ENCODE measurements at regions not wholly inside any gene's neighbourhood (a gene's known extent, or its start where the extent isn't known, plus 50 kb on each side); places are given as distances from the start of the nearest gene placed in this dataset.

DNA sequence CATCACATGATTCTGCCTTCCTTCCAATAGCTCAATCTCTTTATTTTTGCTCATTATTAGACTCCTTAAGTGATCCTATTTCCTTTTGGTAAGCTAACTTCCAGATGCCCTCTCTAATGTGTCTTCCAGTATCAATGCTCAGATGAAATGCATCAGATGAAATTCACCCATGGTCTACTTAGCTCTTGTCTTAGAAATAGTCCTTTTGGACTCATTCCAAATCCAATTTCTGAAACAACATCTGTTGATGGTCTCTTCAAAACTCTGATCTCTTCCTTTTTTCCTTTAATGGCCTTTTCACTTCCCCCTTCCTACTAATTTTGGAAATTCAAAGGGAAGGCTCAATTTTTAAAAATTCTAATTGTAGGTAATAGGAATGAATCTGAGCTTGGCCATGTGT is 81.1 kb upstream of the GREM2 start:
- DNase-seq, result no peak
- ChIA-PET CTCF (no interaction called here), POLR2A (no interaction called here)
- H3K9me3 Mint-ChIP-seq, result no peaks in the 10 kb centered on the region
- H3K4me1 Mint-ChIP-seq, result peaks cover 15% of the 10 kb centered on the region
- peaks cover 10% of the 10 kb centered on the region for H3K27me3 Mint-ChIP-seq
- H3K36me3 Mint-ChIP-seq (ENCODE audit: low read depth), result no peaks in the 10 kb centered on the region
- H3K27ac Mint-ChIP-seq, result no peak overlapping the region
- H3K4me3 Mint-ChIP-seq, result no peak overlapping the region

DNA sequence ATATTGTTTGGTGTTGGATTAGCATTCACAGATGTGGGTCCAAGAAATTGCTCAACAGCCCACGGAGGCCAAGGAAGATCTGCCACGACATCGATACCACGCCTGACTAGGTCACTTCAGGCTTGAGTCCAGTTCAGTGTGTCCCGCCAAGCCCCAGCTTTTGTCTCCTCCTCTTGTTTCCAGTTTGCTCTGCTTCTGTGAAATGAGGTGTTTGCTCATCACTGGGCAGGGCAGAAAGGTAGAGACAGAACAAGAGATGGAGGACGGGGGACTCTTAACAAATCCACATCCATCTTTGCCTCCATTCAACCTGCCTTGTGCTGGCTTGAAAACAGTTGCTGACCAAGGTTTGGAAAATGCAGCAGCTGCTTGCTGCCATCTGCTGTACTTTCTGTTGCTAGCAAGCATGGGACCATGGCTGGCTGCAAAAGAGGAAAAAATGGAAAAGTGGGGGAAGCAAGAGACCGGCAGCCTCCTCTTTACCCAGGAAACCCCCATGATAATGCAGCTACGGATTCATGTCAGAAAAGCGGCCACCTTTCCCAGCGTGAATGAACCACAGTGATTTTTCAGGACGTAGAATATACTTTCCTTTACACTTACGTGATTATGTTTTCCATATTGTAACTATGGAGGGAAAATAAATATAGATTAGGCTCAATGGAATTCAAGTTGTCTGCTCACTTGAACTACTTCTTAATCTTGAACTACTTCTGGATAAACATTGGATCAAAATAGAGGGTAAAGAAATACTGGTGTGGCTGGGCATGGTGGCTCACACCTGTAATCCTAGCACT is 80.2 kb upstream of the GREM2 start:
- Mint-ChIP-seq H3K27me3 (peaks cover 10% of the 10 kb centered on the region), H3K36me3 (ENCODE audit: low read depth) (no peaks in the 10 kb centered on the region), H3K4me3 (no peak overlapping the region), H3K27ac (no peak overlapping the region), H3K9me3 (no peaks in the 10 kb centered on the region), H3K4me1 (peaks cover 24% of the 10 kb centered on the region)
- ChIA-PET POLR2A (no interaction called here), CTCF (interaction anchor here (2.0 kb wide), 1 partner anchor 237 kb away, joined by 8 read pairs; no protein-coding TSS in a partner anchor)
- DNase-seq, result peak; percentile 36

DNA sequence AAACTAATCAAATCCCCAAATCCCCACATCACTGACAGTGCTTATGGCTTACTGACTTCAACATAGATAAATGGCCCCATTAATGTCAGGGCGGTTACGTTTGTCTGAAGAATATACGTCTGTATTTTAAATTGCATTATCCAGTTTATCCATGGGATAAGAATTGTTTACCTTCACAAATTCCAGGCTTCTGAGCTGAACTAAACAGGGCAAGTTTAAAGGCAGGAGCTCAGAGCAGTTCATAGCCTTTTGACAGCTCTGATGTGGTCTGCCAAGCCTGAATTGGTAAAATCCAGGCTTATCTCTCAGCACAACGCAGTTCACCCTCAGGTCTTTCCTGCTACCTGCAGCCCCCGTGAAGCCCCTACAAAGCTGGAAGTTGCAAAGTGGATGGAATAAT is 79.5 kb upstream of the GREM2 start:
- Mint-ChIP-seq H3K27me3 (peaks cover 10% of the 10 kb centered on the region), H3K36me3 (ENCODE audit: low read depth) (no peaks in the 10 kb centered on the region), H3K4me3 (no peak overlapping the region), H3K9me3 (no peaks in the 10 kb centered on the region), H3K27ac (no peak overlapping the region), H3K4me1 (peaks cover 30% of the 10 kb centered on the region)
- DNase-seq, result no peak
- CTCF ChIA-PET, result interaction anchor here (2.0 kb wide), 1 partner anchor 237 kb away, joined by 8 read pairs; no protein-coding TSS in a partner anchor
- POLR2A ChIA-PET, result no interaction called here

DNA sequence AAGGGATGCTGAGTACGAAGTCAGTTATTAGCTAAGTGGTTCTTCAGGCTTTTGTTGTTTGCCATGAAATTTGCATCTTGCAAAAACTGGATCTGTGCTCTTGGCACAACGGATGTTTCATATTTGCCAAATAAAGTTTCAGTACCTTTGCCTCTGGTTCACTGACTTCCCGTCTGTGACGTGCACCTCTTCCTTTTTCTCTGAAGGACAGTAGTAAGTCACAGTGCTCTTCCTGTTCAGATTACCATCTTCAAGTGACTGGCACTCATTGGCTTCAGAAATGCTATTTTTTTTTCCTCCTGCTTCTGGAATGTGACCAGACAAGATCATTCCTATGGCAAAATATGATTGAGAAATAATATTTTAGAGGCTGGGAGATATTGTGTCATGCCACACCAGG is 75.9 kb upstream of the GREM2 start:
- ChIA-PET POLR2A (no interaction called here), CTCF (no interaction called here)
- Mint-ChIP-seq H3K27ac (peak overlapping the region; percentile 74), H3K36me3 (ENCODE audit: low read depth) (no peaks in the 10 kb centered on the region), H3K9me3 (no peaks in the 10 kb centered on the region), H3K27me3 (peaks cover 4% of the 10 kb centered on the region), H3K4me1 (peaks cover 26% of the 10 kb centered on the region), H3K4me3 (no peak overlapping the region)
- peak; percentile 40 for DNase-seq

DNA sequence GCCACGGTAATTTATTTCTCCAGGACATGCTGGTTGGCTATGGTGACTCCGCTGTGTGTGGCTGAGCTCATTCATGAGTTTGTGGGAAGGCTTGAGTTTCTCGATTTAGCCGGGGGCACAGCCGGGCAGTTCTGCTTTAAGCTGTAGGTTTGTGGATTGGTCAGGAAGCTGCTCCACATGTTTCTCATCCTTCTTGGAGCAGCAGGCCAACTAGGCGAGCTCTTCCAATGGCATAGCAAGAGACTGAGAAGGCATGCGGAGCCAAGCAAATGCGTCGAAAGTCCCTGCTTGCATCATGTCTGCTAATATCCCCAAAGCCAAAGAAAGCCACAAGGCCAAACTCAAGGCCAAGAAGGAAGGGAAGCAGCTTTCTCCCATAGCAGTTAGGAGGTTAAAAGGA is 71.6 kb upstream of the GREM2 start:
- CTCF ChIA-PET, result no interaction called here
- H3K4me3 Mint-ChIP-seq, result no peak overlapping the region
- H3K36me3 Mint-ChIP-seq (ENCODE audit: low read depth), result no peaks in the 10 kb centered on the region

DNA sequence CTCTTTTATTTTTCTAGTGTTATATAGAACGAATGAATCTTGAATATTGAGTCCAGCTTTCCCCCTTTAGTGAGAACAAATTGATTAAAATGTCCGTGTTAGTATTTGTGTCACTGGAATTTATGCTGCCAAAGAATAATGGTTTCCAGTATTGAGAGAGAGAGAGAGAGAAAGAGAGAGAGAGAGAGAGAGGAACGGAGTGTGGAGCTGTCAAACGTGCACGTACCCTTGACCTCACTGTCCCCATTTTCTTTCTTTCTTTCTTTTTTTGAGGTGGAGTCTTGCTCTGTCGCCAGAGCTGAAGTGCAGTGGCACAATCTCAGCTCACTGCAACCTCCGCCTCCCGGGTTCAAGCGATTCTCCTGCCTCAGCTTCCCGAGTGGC is 70.9 kb upstream of the GREM2 start:
- H3K4me1 Mint-ChIP-seq, result peaks cover 14% of the 10 kb centered on the region
- H3K9me3 Mint-ChIP-seq, result no peaks in the 10 kb centered on the region
- DNase-seq, result no peak
- H3K27me3 Mint-ChIP-seq, result no peaks in the 10 kb centered on the region
- ChIA-PET CTCF (no interaction called here), POLR2A (no interaction called here)
- H3K4me3 Mint-ChIP-seq, result no peak overlapping the region
- no peak overlapping the region for H3K27ac Mint-ChIP-seq
- no peaks in the 10 kb centered on the region for H3K36me3 Mint-ChIP-seq (ENCODE audit: low read depth)

More for the DNA sequence above, 71.6 kb upstream of the GREM2 start:
- no peaks in the 10 kb centered on the region for H3K27me3 Mint-ChIP-seq
- no peaks in the 10 kb centered on the region for H3K9me3 Mint-ChIP-seq
- H3K27ac Mint-ChIP-seq, result no peak overlapping the region
- POLR2A ChIA-PET, result no interaction called here
- no peak for DNase-seq
- peaks cover 19% of the 10 kb centered on the region for H3K4me1 Mint-ChIP-seq

DNA sequence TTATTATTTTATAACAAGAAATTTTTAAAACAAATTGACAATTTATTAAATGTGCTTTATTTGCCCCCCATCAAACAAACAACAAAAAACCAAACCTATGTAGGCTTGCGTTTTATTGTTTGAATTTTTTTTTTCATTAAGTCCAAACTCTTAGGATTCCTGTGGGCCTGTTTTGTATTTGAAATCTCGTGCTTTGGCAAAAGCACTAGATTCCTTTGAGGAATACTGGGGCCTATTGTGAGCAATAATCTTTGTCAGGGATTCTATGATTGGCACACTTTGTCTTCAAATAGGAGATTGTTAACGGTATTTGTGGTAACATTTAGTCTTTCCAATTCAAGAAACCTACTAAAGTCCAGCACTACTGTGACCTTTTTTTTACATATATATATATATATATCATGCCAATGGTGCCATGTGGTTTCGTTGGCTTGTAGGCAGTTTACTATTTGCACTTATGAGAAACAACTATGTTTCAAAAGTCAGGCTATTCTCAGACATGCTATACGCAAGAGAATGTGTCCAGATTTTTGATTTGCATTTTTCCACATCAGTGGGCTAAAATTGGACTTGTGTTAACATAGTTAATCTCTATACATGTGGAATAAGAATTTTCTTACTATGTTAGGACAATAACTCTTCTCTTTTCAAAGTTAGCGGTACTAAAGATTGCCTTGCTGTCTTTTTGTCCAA is 70.4 kb upstream of the GREM2 start:
- POLR2A ChIA-PET, result no interaction called here
- H3K27ac Mint-ChIP-seq, result no peak overlapping the region

DNA sequence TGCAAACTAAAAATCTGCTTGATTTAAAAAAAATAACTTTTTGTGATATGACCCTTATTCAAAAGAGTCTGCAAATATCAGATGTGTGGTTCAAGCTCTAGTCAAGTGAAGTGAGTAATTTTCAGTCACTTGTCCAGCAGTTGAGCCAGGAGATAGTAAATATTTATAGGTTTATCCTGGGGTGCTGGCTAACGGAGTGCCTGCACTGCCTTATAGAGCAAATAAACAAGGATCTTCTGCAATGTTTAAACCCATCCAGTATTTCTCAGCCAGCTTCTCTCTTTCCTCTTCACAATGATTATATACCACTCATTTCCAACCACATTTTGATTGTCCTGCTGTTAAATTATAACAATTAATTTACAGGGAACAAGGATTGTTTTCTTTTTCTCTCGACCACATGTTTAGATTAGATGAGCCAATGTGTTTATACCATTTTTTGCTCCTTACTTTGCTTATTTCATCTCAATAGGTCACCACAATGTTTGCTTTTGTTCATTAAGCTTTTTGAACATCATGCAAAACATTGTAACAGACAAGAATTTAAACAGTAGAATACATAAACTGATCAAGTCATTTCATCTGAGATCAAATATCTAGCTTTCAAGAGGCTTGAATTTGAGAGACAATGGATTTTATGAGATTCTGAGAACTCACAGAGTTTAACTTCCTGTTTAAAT is 60.3 kb upstream of the GREM2 start:
- H3K4me1 Mint-ChIP-seq, result peaks cover 3% of the 10 kb centered on the region
- CTCF ChIA-PET, result no interaction called here

More for the DNA sequence above, 70.4 kb upstream of the GREM2 start:
- Mint-ChIP-seq H3K4me3 (no peak overlapping the region), H3K4me1 (peaks cover 9% of the 10 kb centered on the region), H3K9me3 (no peaks in the 10 kb centered on the region), H3K27me3 (no peaks in the 10 kb centered on the region), H3K36me3 (ENCODE audit: low read depth) (no peaks in the 10 kb centered on the region)
- CTCF ChIA-PET, result no interaction called here
- no peak for DNase-seq

DNA sequence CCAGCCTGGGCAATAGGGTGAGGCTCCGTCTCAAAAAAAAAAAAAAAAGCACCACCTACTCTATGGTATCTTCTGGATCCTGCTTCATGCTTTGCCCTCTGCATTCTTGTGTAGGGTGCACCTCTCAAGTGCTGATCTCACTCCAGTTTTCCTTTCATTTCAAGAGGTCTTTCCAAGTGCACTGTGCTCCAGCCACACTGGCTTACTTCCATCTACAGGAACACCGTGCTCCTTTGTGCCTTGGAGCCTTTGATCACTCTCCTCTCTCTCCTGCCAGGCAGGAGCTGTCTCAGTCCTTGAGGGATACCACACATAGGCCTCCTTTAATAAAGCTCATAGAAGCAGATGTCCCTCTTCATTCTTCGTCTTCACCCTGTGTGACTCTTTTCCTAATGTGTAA is 55.4 kb upstream of the GREM2 start:
- no peak overlapping the region for H3K4me3 Mint-ChIP-seq
- no peaks in the 10 kb centered on the region for H3K36me3 Mint-ChIP-seq (ENCODE audit: low read depth)
- DNase-seq, result no peak
- H3K27ac Mint-ChIP-seq, result no peak overlapping the region
- H3K4me1 Mint-ChIP-seq, result peaks cover 14% of the 10 kb centered on the region
- ChIA-PET POLR2A (no interaction called here), CTCF (no interaction called here)
- peaks cover 18% of the 10 kb centered on the region for H3K9me3 Mint-ChIP-seq
- no peaks in the 10 kb centered on the region for H3K27me3 Mint-ChIP-seq

More for the DNA sequence above, 60.3 kb upstream of the GREM2 start:
- H3K27me3 Mint-ChIP-seq, result peaks cover 2% of the 10 kb centered on the region
- POLR2A ChIA-PET, result no interaction called here
- no peak overlapping the region for H3K27ac Mint-ChIP-seq
- no peaks in the 10 kb centered on the region for H3K36me3 Mint-ChIP-seq (ENCODE audit: low read depth)
- H3K9me3 Mint-ChIP-seq, result peaks cover 17% of the 10 kb centered on the region
- no peak for DNase-seq
- H3K4me3 Mint-ChIP-seq, result no peak overlapping the region

DNA sequence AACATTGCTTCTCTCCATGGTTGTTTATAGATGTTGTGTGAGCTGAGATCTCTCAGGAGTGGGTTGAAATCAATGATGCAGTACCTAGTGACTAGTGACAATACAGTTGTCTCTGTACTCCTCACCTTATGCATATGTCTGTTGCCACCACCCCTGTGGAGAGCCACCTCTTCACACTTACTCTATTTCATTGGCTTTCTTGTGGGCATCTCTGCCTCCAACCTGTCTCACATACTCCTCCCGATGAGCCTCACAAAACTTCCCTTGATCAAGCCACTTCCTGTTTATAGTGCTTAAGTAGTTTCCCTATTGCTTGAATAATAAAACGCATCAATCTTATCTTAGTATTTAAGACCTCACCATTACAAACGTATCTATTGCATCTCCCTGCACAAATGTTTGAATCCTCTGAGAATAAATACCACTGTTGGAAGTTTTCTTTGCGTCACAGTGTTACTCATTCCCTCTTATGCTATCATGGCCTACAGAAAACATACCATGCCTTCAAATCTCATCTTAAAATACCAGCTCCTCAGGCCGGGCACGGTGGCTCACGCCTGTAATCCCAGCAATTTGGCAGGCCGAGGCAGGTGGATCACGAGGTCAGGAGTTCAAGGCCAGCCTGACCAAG is 54.7 kb upstream of the GREM2 start:
- peak overlapping the region; percentile 23 for H3K27ac Mint-ChIP-seq
- ChIA-PET CTCF (no interaction called here), POLR2A (no interaction called here)
- no peaks in the 10 kb centered on the region for H3K27me3 Mint-ChIP-seq
- H3K4me1 Mint-ChIP-seq, result peaks cover 14% of the 10 kb centered on the region
- H3K4me3 Mint-ChIP-seq, result no peak overlapping the region
- peaks cover 19% of the 10 kb centered on the region for H3K9me3 Mint-ChIP-seq
- no peaks in the 10 kb centered on the region for H3K36me3 Mint-ChIP-seq (ENCODE audit: low read depth)
- no peak for DNase-seq

DNA sequence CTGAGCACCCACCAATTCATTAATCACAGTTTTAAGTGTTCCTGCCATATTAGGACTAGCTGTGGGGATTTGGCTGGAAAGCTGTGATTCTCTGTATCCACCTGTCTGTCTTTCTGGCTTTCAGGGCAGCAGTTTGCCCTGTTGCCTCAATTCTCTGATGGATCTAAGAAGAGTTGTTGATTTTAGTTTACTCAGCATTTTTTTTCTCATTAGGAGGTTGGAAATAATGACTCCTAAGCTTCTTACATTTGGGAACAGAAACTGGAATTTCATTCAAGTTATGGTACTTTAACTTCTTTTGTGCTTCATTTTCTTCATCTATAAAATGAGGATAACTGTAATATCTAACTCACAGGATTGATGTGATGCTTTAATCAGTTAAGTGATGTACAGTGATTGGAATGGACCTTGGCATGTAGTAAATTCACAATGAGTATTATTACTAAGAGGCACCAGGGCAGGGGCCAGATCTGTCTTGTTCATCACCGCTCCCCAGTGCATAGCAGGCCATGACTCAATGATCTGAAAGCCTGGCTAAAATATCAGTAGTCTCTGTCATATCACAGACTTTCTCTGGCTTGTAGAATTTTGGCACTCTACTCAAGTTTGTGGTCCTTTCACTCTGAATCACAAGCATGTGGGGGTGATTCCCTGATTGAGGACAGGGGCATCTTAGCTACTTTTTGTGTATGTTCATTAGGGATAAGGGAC is 51.4 kb upstream of the GREM2 start:
- ChIA-PET CTCF (no interaction called here), POLR2A (no interaction called here)
- Mint-ChIP-seq H3K27ac (no peak overlapping the region), H3K36me3 (ENCODE audit: low read depth) (no peaks in the 10 kb centered on the region), H3K27me3 (no peaks in the 10 kb centered on the region), H3K4me3 (no peak overlapping the region), H3K4me1 (peaks cover 14% of the 10 kb centered on the region), H3K9me3 (peaks cover 18% of the 10 kb centered on the region)
- no peak for DNase-seq
